ENCODE measurements at regions not wholly inside any gene's neighbourhood (a gene's known extent, or its start where the extent isn't known, plus 50 kb on each side); places are given as distances from the start of the nearest gene placed in this dataset.

GRCh38 chrX:4314586-4314985 lies 601.1 kb upstream of the PRKX start:
- TF ChIP-seq ZNF114 (CRISPR knock-in tag; IDR thresholded peaks at IDR 0.05), result no peak
- TF ChIP-seq, protein P1, sequence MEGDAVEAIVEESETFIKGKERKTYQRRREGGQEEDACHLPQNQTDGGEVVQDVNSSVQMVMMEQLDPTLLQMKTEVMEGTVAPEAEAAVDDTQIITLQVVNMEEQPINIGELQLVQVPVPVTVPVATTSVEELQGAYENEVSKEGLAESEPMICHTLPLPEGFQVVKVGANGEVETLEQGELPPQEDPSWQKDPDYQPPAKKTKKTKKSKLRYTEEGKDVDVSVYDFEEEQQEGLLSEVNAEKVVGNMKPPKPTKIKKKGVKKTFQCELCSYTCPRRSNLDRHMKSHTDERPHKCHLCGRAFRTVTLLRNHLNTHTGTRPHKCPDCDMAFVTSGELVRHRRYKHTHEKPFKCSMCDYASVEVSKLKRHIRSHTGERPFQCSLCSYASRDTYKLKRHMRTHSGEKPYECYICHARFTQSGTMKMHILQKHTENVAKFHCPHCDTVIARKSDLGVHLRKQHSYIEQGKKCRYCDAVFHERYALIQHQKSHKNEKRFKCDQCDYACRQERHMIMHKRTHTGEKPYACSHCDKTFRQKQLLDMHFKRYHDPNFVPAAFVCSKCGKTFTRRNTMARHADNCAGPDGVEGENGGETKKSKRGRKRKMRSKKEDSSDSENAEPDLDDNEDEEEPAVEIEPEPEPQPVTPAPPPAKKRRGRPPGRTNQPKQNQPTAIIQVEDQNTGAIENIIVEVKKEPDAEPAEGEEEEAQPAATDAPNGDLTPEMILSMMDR (conservative IDR thresholded peaks at IDR 0.05; ENCODE audit: low read depth in 2 of 2), result no peak
- no peak for TF ChIP-seq NANOG (IDR thresholded peaks at IDR 0.05; ENCODE audit: borderline replicate concordance)
- no peak for TF ChIP-seq EZH2 (IDR thresholded peaks at IDR 0.05; ENCODE audit: low read depth, unreplicated experiment)
- TF ChIP-seq, protein P2, sequence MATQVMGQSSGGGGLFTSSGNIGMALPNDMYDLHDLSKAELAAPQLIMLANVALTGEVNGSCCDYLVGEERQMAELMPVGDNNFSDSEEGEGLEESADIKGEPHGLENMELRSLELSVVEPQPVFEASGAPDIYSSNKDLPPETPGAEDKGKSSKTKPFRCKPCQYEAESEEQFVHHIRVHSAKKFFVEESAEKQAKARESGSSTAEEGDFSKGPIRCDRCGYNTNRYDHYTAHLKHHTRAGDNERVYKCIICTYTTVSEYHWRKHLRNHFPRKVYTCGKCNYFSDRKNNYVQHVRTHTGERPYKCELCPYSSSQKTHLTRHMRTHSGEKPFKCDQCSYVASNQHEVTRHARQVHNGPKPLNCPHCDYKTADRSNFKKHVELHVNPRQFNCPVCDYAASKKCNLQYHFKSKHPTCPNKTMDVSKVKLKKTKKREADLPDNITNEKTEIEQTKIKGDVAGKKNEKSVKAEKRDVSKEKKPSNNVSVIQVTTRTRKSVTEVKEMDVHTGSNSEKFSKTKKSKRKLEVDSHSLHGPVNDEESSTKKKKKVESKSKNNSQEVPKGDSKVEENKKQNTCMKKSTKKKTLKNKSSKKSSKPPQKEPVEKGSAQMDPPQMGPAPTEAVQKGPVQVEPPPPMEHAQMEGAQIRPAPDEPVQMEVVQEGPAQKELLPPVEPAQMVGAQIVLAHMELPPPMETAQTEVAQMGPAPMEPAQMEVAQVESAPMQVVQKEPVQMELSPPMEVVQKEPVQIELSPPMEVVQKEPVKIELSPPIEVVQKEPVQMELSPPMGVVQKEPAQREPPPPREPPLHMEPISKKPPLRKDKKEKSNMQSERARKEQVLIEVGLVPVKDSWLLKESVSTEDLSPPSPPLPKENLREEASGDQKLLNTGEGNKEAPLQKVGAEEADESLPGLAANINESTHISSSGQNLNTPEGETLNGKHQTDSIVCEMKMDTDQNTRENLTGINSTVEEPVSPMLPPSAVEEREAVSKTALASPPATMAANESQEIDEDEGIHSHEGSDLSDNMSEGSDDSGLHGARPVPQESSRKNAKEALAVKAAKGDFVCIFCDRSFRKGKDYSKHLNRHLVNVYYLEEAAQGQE (IDR thresholded peaks at IDR 0.05; ENCODE audit: unreplicated experiment), result no peak
- no peak for TF ChIP-seq STAT1 (IDR thresholded peaks at IDR 0.05; ENCODE audit: unreplicated experiment)
- no peak for TF ChIP-seq POLR2AphosphoS5 (IDR thresholded peaks at IDR 0.05; ENCODE audit: low read depth)
- TF ChIP-seq JUNB (IDR thresholded peaks at IDR 0.05; ENCODE audit: unreplicated experiment), result no peak
- TF ChIP-seq CREB1 (CRISPR knock-in tag; IDR thresholded peaks at IDR 0.05; ENCODE audit: low read depth), result no peak
- no peak for TF ChIP-seq ZNF331 (CRISPR knock-in tag; IDR thresholded peaks at IDR 0.05; ENCODE audit: low read depth)
- TF ChIP-seq, protein P3, sequence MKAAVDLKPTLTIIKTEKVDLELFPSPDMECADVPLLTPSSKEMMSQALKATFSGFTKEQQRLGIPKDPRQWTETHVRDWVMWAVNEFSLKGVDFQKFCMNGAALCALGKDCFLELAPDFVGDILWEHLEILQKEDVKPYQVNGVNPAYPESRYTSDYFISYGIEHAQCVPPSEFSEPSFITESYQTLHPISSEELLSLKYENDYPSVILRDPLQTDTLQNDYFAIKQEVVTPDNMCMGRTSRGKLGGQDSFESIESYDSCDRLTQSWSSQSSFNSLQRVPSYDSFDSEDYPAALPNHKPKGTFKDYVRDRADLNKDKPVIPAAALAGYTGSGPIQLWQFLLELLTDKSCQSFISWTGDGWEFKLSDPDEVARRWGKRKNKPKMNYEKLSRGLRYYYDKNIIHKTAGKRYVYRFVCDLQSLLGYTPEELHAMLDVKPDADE (IDR thresholded peaks at IDR 0.05), result no peak
